Stimulated activated memory B cell treated with anti-CD40 and anti-IgM and Interleukin-4, amounts not matched to agents 10 μg/mL and 1 μg/mL and 100 μg/mL, for 72 hours (primary cell): ENCODE measurements at regions not wholly inside any gene's neighbourhood (a gene's known extent, or its start where the extent isn't known, plus 50 kb on each side); places are given as distances from the start of the nearest gene placed in this dataset.
"Not testable (repeated sequence)": the region's sequence is repeated elsewhere in the genome, so short reads cannot be mapped to it uniquely, and the experiment has no call there.

Experiments
- ATAC-seq: fragments of 150-1000 bp; cut with Tn5 transposase; 2 replicates; pipeline ENCODE4 v1.10.0; 2021
- H3K27ac Mint-ChIP-seq: one replicate; pipeline ENCODE4 v1.8.0; 2022; ENCODE audit warnings: mild to moderate bottlenecking, mixed read lengths
- H3K27me3 Mint-ChIP-seq: one replicate; pipeline ENCODE4 v1.8.0; 2022; ENCODE audit warnings: mixed read lengths
- H3K36me3 Mint-ChIP-seq: one replicate; pipeline ENCODE4 v1.8.0; 2022; ENCODE audit warnings: mixed read lengths
- H3K4me1 Mint-ChIP-seq: one replicate; pipeline ENCODE4 v1.8.0; 2022; ENCODE audit warnings: mixed read lengths
- H3K4me3 Mint-ChIP-seq: one replicate; pipeline ENCODE4 v1.8.0; 2022; ENCODE audit warnings: mild to moderate bottlenecking, moderate library complexity, mixed read lengths
- H3K9me3 Mint-ChIP-seq: one replicate; pipeline ENCODE4 v1.8.0; 2022; ENCODE audit warnings: mixed read lengths

GRCh38 chr2:16070648-16070971 lies 130.3 kb downstream of the MYCN start:
- Mint-ChIP-seq H3K27me3 (no peaks in the 10 kb centered on the region), H3K4me3 (no peak overlapping the region), H3K36me3 (no peaks in the 10 kb centered on the region), H3K4me1 (no peaks in the 10 kb centered on the region), H3K9me3 (no peaks in the 10 kb centered on the region), H3K27ac (no peak overlapping the region)
- ATAC-seq = no peak

- Mint-ChIP-seq H3K36me3 (no peaks in the 10 kb centered on the region), H3K27me3 (no peaks in the 10 kb centered on the region), H3K4me3 (no peak overlapping the region), H3K27ac (no peak overlapping the region), H3K4me1 (no peaks in the 10 kb centered on the region), H3K9me3 (no peaks in the 10 kb centered on the region)
- no peak for ATAC-seq
Observed at GRCh38 chr2:16069933-16070647, 129.7 kb downstream of the MYCN start.

- no peak for ATAC-seq
- H3K27ac Mint-ChIP-seq = no peak overlapping the region
- H3K4me1 Mint-ChIP-seq = no peaks in the 10 kb centered on the region
- H3K4me3 Mint-ChIP-seq = no peak overlapping the region
- no peaks in the 10 kb centered on the region for H3K9me3 Mint-ChIP-seq
- H3K36me3 Mint-ChIP-seq = no peaks in the 10 kb centered on the region
- H3K27me3 Mint-ChIP-seq = no peaks in the 10 kb centered on the region
Observed at GRCh38 chr2:16069663-16069932, 129.2 kb downstream of the MYCN start.

- H3K36me3 Mint-ChIP-seq = no peaks in the 10 kb centered on the region
Observed at GRCh38 chr2:16068552-16068940, 128.2 kb downstream of the MYCN start.

GRCh38 chr2:16067866-16068551 lies 127.7 kb downstream of the MYCN start:
- peaks cover 6% of the 10 kb centered on the region for H3K9me3 Mint-ChIP-seq
- no peaks in the 10 kb centered on the region for H3K4me1 Mint-ChIP-seq
- no peak overlapping the region for H3K27ac Mint-ChIP-seq
- no peaks in the 10 kb centered on the region for H3K27me3 Mint-ChIP-seq
- ATAC-seq = no peak
- H3K36me3 Mint-ChIP-seq = no peaks in the 10 kb centered on the region
- no peak overlapping the region for H3K4me3 Mint-ChIP-seq

More at GRCh38 chr2:16068552-16068940, 128.2 kb downstream of the MYCN start:
- Mint-ChIP-seq H3K27ac (no peak overlapping the region), H3K4me3 (no peak overlapping the region), H3K4me1 (no peaks in the 10 kb centered on the region), H3K9me3 (peaks cover 6% of the 10 kb centered on the region), H3K27me3 (no peaks in the 10 kb centered on the region)
- ATAC-seq = no peak

GRCh38 chr2:16067444-16067843 lies 127.1 kb downstream of the MYCN start:
- no peak for ATAC-seq
- Mint-ChIP-seq H3K27me3 (no peaks in the 10 kb centered on the region), H3K9me3 (peaks cover 9% of the 10 kb centered on the region), H3K27ac (no peak overlapping the region), H3K4me3 (no peak overlapping the region), H3K36me3 (no peaks in the 10 kb centered on the region), H3K4me1 (no peaks in the 10 kb centered on the region)

GRCh38 chr2:16067037-16067406 lies 126.7 kb downstream of the MYCN start:
- no peak for ATAC-seq
- no peaks in the 10 kb centered on the region for H3K4me1 Mint-ChIP-seq
- no peaks in the 10 kb centered on the region for H3K36me3 Mint-ChIP-seq
- no peaks in the 10 kb centered on the region for H3K27me3 Mint-ChIP-seq
- no peak overlapping the region for H3K4me3 Mint-ChIP-seq
- H3K27ac Mint-ChIP-seq = no peak overlapping the region
- peaks cover 9% of the 10 kb centered on the region for H3K9me3 Mint-ChIP-seq

- Mint-ChIP-seq H3K27me3 (no peaks in the 10 kb centered on the region), H3K27ac (no peak overlapping the region), H3K4me1 (no peaks in the 10 kb centered on the region), H3K9me3 (peaks cover 9% of the 10 kb centered on the region), H3K4me3 (no peak overlapping the region), H3K36me3 (no peaks in the 10 kb centered on the region)
- ATAC-seq = no peak
Observed at GRCh38 chr2:16066261-16067036, 126.1 kb downstream of the MYCN start.

- not testable (repeated sequence) for H3K36me3 Mint-ChIP-seq, ATAC-seq, H3K27me3 Mint-ChIP-seq, H3K27ac Mint-ChIP-seq, H3K4me1 Mint-ChIP-seq, H3K4me3 Mint-ChIP-seq
- H3K9me3 Mint-ChIP-seq = peaks cover 12% of the 10 kb centered on the region
Observed at GRCh38 chr2:16065272-16066069, 125.1 kb downstream of the MYCN start.

- ATAC-seq = no peak
- H3K27ac Mint-ChIP-seq = no peak overlapping the region
- no peak overlapping the region for H3K4me3 Mint-ChIP-seq
- no peaks in the 10 kb centered on the region for H3K36me3 Mint-ChIP-seq
- no peaks in the 10 kb centered on the region for H3K4me1 Mint-ChIP-seq
- H3K9me3 Mint-ChIP-seq = peaks cover 12% of the 10 kb centered on the region
- H3K27me3 Mint-ChIP-seq = no peaks in the 10 kb centered on the region
Observed at GRCh38 chr2:16064745-16065144, 124.4 kb downstream of the MYCN start.

GRCh38 chr2:16063955-16064633 lies 123.7 kb downstream of the MYCN start:
- Mint-ChIP-seq H3K9me3 (peaks cover 12% of the 10 kb centered on the region), H3K27me3 (no peaks in the 10 kb centered on the region), H3K4me1 (no peaks in the 10 kb centered on the region), H3K36me3 (no peaks in the 10 kb centered on the region), H3K4me3 (no peak overlapping the region), H3K27ac (no peak overlapping the region)
- no peak for ATAC-seq

GRCh38 chr2:16063251-16063850 lies 123.0 kb downstream of the MYCN start:
- H3K4me1 Mint-ChIP-seq = no peaks in the 10 kb centered on the region
- no peaks in the 10 kb centered on the region for H3K36me3 Mint-ChIP-seq
- H3K9me3 Mint-ChIP-seq = peaks cover 12% of the 10 kb centered on the region
- no peak overlapping the region for H3K27ac Mint-ChIP-seq
- no peak overlapping the region for H3K4me3 Mint-ChIP-seq
- ATAC-seq = no peak
- no peaks in the 10 kb centered on the region for H3K27me3 Mint-ChIP-seq

GRCh38 chr2:16062471-16063250 lies 122.3 kb downstream of the MYCN start:
- Mint-ChIP-seq H3K27me3 (no peaks in the 10 kb centered on the region), H3K4me3 (no peak overlapping the region), H3K9me3 (peaks cover 12% of the 10 kb centered on the region), H3K4me1 (no peaks in the 10 kb centered on the region), H3K36me3 (no peaks in the 10 kb centered on the region), H3K27ac (no peak overlapping the region)
- ATAC-seq = no peak
